MCF 10A (cell line): ENCODE measurements at regions not wholly inside any gene's neighbourhood (a gene's known extent, or its start where the extent isn't known, plus 50 kb on each side); places are given as distances from the start of the nearest gene placed in this dataset.

ENCODE experiments used
- BruUV-seq: library from RNA; stranded (reverse); fragments of 400-500 nt; replicated peaks from 2 replicates; lab custom pipeline; 2021; lab: Mats Ljungman, UMichigan
- CTCF ChIA-PET: fragments of 300-600 bp; sonication (Branson Sonifier 250); formaldehyde crosslinking; extraction: SDS; loops from one replicate; lab custom pipeline; 2021; ENCODE audit warnings: antibody characterized with exemption, inconsistent platforms; lab: Yijun Ruan, JAX
- POLR2A ChIA-PET: fragments of 300-600, 350-650 bp; sonication (Branson Sonifier 250); formaldehyde crosslinking; extraction: SDS; loops from one replicate; lab custom pipeline; 2020; ENCODE audit warnings: antibody characterized with exemption, inconsistent platforms; lab: Yijun Ruan, JAX
- DNase-seq: peaks from one replicate; pipeline ENCODE4 v3.0.0-alpha.2; 2018; ENCODE audit not compliant: unreplicated experiment
- H3K27ac Mint-ChIP-seq: one replicate; pipeline ENCODE4 v1.8.0; 2022; ENCODE audit warnings: mild to moderate bottlenecking, low read depth, mixed read lengths; ENCODE audit not compliant: unreplicated experiment
- H3K27me3 Mint-ChIP-seq: one replicate; pipeline ENCODE4 v1.8.0; 2022; ENCODE audit warnings: mixed read lengths; ENCODE audit not compliant: insufficient read depth, unreplicated experiment
- H3K36me3 Mint-ChIP-seq: one replicate; pipeline ENCODE4 v1.8.0; 2022; ENCODE audit warnings: mild to moderate bottlenecking, moderate library complexity, mixed read lengths; ENCODE audit not compliant: insufficient read depth, unreplicated experiment
- H3K4me1 Mint-ChIP-seq: one replicate; pipeline ENCODE4 v1.8.0; 2022; ENCODE audit warnings: mixed read lengths; ENCODE audit not compliant: insufficient read depth, unreplicated experiment
- H3K4me3 Mint-ChIP-seq: one replicate; pipeline ENCODE4 v1.8.0; 2022; ENCODE audit warnings: mild to moderate bottlenecking, moderate library complexity, mixed read lengths; ENCODE audit not compliant: unreplicated experiment
- H3K9me3 Mint-ChIP-seq: one replicate; pipeline ENCODE4 v1.8.0; 2022; ENCODE audit warnings: mixed read lengths; ENCODE audit not compliant: unreplicated experiment
- intact Hi-C: fragments of 100-400 bp; cut with micrococcal nuclease; formaldehyde crosslinking; loops from 2 replicates; pipeline ENCODE4 v1.14.1; 2022
- TF ChIP-seq, protein P1 (sequence below): fragments of 200-600 bp; IDR thresholded peaks from one replicate; pipeline ENCODE4 v1.8.0; 2022; ENCODE audit warnings: antibody characterized with exemption, mild to moderate bottlenecking; ENCODE audit not compliant: unreplicated experiment

DNA sequence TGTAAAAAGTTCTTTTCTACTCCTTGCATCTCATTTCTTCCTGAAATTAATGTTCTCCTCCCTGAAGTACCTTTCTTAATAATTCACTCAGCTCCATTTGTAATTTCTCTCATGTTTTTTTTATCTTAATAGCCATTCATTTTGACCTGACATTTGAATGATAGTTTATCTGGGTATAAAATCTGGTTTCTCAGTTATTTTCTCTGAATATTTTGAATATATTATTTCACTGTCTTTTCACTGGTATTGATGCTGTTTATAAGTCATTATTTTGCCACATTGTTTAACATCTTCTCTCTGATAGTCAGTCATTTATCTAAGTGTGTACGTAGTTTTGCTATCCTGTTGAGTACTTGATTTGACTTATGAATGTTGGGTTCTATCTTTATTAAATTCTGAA, 68.8 kb upstream of the ARHGAP18 start:
- TF ChIP-seq, protein P1, sequence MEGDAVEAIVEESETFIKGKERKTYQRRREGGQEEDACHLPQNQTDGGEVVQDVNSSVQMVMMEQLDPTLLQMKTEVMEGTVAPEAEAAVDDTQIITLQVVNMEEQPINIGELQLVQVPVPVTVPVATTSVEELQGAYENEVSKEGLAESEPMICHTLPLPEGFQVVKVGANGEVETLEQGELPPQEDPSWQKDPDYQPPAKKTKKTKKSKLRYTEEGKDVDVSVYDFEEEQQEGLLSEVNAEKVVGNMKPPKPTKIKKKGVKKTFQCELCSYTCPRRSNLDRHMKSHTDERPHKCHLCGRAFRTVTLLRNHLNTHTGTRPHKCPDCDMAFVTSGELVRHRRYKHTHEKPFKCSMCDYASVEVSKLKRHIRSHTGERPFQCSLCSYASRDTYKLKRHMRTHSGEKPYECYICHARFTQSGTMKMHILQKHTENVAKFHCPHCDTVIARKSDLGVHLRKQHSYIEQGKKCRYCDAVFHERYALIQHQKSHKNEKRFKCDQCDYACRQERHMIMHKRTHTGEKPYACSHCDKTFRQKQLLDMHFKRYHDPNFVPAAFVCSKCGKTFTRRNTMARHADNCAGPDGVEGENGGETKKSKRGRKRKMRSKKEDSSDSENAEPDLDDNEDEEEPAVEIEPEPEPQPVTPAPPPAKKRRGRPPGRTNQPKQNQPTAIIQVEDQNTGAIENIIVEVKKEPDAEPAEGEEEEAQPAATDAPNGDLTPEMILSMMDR = no peak
- Mint-ChIP-seq H3K4me3 (no peak overlapping the region), H3K27ac (no peak overlapping the region), H3K4me1 (no peaks in the 10 kb centered on the region), H3K36me3 (no peaks in the 10 kb centered on the region), H3K27me3 (no peaks in the 10 kb centered on the region), H3K9me3 (peaks cover 10% of the 10 kb centered on the region)
- POLR2A ChIA-PET = no interaction called here
- CTCF ChIA-PET = no interaction called here
- DNase-seq = no peak
- BruUV-seq = no TSS peak
- intact Hi-C loops = no loop called here

DNA sequence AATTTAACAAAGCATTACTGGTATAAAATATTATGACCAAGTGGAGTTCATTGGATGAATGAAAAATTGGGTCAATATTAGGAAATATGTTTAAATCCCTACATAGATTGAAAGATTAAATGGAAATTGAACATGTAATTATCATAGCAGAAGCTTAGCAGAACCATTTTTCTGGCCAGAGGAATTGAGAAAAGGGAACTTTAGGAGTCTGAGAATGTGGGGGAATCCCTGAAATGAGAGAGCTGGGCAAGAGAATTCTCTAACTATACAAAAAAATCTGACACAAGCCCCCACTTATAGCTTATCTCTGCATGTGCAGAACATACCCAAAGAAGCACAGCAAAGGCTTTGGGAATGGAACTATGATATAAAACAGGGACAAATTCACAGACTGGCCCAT, 67.4 kb upstream of the ARHGAP18 start:
- no peak for DNase-seq

DNA sequence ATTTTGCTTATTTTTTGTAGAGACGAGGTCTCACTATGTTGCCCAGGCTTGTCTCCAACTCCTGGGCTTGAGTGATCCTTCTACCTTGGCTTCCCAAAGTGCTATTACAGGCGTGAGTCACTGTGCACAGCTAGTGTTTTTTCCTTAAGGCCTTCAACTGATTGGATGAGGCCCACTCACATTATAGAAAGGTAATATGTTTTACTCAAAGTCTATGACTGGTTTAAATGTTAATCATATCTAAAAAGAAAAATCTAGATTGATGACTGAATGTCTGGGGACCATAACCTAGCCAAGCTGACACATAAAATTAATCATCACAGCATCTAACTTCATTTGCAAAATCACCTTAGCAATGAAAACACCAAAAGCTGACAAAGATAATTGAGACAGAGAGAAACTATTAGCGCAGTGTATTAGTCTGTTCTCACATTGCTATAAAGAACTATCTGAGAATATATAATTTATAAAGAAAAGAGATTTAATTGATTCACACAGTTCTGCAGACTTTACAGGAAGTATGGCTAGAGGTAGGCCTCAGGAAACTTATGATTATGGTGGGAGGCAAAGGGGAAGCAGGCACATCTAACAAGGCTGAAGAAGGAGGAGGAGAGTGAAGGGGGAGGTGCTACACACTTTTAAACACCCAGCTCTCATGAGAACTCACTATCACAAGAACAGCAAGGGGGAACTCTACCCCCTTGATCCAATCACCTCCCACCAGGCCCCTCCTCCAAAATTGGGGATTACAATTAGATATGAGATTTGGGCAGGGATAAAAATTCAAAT, 66.8 kb upstream of the ARHGAP18 start:
- no peak overlapping the region for H3K4me3 Mint-ChIP-seq
- no TSS peak for BruUV-seq
- H3K4me1 Mint-ChIP-seq = no peaks in the 10 kb centered on the region
- TF ChIP-seq, protein P1 = no peak
- intact Hi-C loops = no loop called here
- DNase-seq = no peak
- H3K27ac Mint-ChIP-seq = no peak overlapping the region
- ChIA-PET POLR2A (no interaction called here), CTCF (interaction anchor here (0.6 to 2.5 kb wide), 4 partner anchors 18 to 205 kb away, joined by 3 to 8 read pairs (median 4); no protein-coding TSS in a partner anchor)
- H3K36me3 Mint-ChIP-seq = no peaks in the 10 kb centered on the region
- H3K27me3 Mint-ChIP-seq = no peaks in the 10 kb centered on the region
- peaks cover 10% of the 10 kb centered on the region for H3K9me3 Mint-ChIP-seq

More for the DNA sequence above, 67.4 kb upstream of the ARHGAP18 start:
- ChIA-PET POLR2A (no interaction called here), CTCF (interaction anchor here (0.6 kb wide), 1 partner anchor 38 kb away, joined by 4 read pairs; no protein-coding TSS in a partner anchor)
- H3K9me3 Mint-ChIP-seq = peaks cover 10% of the 10 kb centered on the region
- TF ChIP-seq, protein P1 = no peak
- no peak overlapping the region for H3K27ac Mint-ChIP-seq
- H3K4me3 Mint-ChIP-seq = no peak overlapping the region
- H3K27me3 Mint-ChIP-seq = no peaks in the 10 kb centered on the region
- no peaks in the 10 kb centered on the region for H3K4me1 Mint-ChIP-seq
- no peaks in the 10 kb centered on the region for H3K36me3 Mint-ChIP-seq
- intact Hi-C loops = no loop called here
- no TSS peak for BruUV-seq

DNA sequence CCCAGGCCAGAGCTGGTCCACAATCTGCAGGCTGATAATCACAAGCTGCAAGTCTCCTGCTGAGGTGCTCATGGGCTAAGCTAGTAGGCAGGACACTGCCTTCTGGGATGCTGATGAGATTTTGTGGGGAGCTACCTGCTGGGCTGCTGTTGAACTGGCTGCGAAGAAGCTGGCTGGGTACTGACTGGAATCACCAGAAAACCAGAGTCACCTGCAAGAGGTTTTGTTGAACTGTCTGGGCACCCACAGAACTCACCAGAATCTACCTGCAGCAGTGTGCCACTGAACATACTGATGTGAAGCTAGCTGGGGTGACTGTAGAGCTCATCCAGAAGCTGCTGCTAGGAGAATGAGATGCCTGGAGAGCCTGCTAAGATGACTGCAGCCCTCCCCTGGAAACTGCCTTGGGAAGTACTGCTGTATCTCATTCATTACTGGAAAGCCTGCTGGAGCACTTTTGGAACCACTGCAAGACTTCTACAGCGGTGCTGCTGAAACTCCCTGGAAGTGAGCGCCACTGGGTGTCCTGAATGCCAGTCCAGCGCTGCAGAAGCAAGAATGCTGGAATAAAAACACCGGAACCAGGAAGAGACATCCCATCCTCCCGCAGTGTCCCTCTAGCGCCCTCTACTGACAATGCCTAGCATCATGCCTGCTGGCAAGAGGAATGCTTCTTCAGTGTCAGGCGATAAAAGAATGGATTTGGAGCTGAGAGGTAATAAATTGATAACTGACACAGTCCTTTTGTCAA, 64.9 kb upstream of the ARHGAP18 start:
- Mint-ChIP-seq H3K4me3 (no peak overlapping the region), H3K27ac (no peak overlapping the region), H3K9me3 (peaks cover 10% of the 10 kb centered on the region), H3K36me3 (no peaks in the 10 kb centered on the region), H3K4me1 (no peaks in the 10 kb centered on the region), H3K27me3 (no peaks in the 10 kb centered on the region)
- ChIA-PET POLR2A (no interaction called here), CTCF (interaction anchor here (0.5 to 2.5 kb wide), 17 partner anchors 9 to 1117 kb away, joined by 3 to 8 read pairs (median 3); no protein-coding TSS in a partner anchor)
- intact Hi-C loops = loop anchor here (1.0 kb wide), 1 partner anchor 161 kb away; no protein-coding TSS in a partner anchor
- DNase-seq = peak; percentile 79
- TF ChIP-seq, protein P1 = peak; percentile 74
- BruUV-seq = no TSS peak
